Mesodermal cell (in vitro differentiated cells): ENCODE measurements at regions not wholly inside any gene's neighbourhood (a gene's known extent, or its start where the extent isn't known, plus 50 kb on each side); places are given as distances from the start of the nearest gene placed in this dataset.
"Not testable (repeated sequence)": the region's sequence is repeated elsewhere in the genome, so short reads cannot be mapped to it uniquely, and the experiment has no call there.

Source experiments
- H3K27ac ChIP-seq: 2 replicates; pipeline ENCODE4 v1.7.0; 2013; ENCODE audit warnings: mild to moderate bottlenecking, low read depth, low read length, moderate library complexity; ENCODE audit not compliant: severe bottlenecking
- H3K36me3 ChIP-seq: 2 replicates; pipeline ENCODE4 v1.7.1; 2013; ENCODE audit warnings: mild to moderate bottlenecking, low read length, moderate library complexity; ENCODE audit not compliant: control insufficient read depth, insufficient read depth
- H3K4me1 ChIP-seq: one replicate; pipeline ENCODE4 v1.7.1; 2013; ENCODE audit warnings: mild to moderate bottlenecking, low read length; ENCODE audit not compliant: insufficient read depth, control insufficient read depth, poor library complexity, severe bottlenecking
- H3K4me3 ChIP-seq: 2 replicates; pipeline ENCODE4 v1.7.0; 2013; ENCODE audit warnings: low read length, control low read depth, mild to moderate bottlenecking; ENCODE audit not compliant: insufficient read depth, poor library complexity, severe bottlenecking; ENCODE audit errors: extremely low read depth
- H3K9me3 ChIP-seq: 2 replicates; pipeline ENCODE4 v1.7.1; 2013; ENCODE audit warnings: mild to moderate bottlenecking, low read length, moderate library complexity; ENCODE audit not compliant: control insufficient read depth
- WGBS, 2 experiments: methylation state at CpG; one replicate each; pipeline ENCODE4 v1.1.5; 2013; ENCODE audit warnings: missing lambda C conversion rate in 2 of 2; ENCODE audit not compliant: insufficient coverage in 2 of 2; 5-methylcytosine and 5-hydroxymethylcytosine counted together

DNA sequence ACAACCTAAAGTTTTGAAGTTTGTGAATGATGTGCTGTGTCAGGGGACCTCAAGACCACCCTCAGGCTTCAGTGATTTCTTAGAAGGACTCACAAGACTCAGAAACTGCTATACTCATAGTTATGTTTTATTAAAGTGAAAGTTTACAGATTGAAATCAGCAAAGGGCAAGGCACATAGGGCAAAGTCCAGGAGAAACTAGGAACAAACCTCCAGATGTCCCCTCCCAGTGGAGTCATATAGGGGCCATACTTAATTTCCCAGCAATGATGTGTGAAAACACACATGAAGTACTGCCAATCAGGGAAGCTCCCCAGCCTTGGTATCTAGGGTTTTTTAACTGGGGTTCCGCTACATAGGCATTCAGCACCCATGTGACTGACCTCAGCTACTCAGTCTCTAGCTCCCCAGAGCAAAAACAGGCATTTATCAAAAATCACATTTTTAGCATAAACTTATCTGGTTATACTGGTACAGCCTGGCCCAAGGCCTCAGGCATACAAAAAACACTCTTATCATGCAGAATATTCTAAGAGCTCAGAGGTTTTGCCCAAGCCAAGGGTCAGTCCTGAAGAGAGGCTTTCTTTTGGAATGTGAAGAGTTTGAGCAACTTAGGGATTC, 74.7 kb upstream of the ANKRD55 start:
- peaks cover 5% of the 10 kb centered on the region for H3K9me3 ChIP-seq
- no peak overlapping the region for H3K27ac ChIP-seq
- no peak overlapping the region for H3K4me3 ChIP-seq
- H3K36me3 ChIP-seq: no peaks in the 10 kb centered on the region
- WGBS, 2 experiments: 90% methylated on average over 1 of the region's 1 CpG; no CpG with 5 or more reads in 1 of the 2 experiments
- peaks cover 6% of the 10 kb centered on the region for H3K4me1 ChIP-seq

DNA sequence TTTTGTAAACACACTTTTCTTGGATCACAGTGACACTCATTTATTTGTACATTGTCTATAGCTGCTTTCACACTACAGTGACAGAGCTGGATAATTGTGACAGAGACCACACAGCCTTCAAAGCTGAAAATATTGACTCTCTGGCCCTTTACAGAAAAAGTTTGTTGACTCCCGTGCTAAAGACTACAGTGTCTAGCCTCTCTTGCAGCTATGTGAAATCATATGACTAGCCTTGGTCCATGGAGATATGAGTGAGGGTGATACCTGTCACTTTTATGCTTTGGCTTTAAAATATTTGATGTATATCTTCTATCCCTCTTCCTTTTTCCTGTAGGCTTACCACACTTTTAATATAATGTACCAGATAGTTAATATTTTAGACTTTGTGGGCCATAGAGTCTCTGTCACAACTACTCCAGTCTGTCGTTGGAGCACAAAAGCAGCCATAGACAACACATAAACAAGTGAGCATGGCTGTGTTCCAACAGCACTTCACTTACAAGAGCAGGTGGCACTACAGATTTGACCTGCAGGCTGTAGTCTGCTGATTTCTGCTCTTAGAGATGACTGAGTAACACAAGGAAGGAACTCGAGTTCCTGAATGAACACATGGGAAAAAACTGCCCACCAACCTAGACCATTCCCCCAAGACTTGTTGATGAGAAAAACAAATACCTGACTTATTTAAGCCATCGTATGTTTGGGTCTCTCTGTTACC, 73.5 kb upstream of the ANKRD55 start:
- WGBS, 2 experiments: 94 to 100% methylated on average over 1 to 3 of the region's 4 CpGs
- Histone ChIP-seq H3K9me3 (peaks cover 6% of the 10 kb centered on the region), H3K4me1 (peaks cover 6% of the 10 kb centered on the region), H3K27ac (no peak overlapping the region), H3K36me3 (no peaks in the 10 kb centered on the region), H3K4me3 (no peak overlapping the region)

DNA sequence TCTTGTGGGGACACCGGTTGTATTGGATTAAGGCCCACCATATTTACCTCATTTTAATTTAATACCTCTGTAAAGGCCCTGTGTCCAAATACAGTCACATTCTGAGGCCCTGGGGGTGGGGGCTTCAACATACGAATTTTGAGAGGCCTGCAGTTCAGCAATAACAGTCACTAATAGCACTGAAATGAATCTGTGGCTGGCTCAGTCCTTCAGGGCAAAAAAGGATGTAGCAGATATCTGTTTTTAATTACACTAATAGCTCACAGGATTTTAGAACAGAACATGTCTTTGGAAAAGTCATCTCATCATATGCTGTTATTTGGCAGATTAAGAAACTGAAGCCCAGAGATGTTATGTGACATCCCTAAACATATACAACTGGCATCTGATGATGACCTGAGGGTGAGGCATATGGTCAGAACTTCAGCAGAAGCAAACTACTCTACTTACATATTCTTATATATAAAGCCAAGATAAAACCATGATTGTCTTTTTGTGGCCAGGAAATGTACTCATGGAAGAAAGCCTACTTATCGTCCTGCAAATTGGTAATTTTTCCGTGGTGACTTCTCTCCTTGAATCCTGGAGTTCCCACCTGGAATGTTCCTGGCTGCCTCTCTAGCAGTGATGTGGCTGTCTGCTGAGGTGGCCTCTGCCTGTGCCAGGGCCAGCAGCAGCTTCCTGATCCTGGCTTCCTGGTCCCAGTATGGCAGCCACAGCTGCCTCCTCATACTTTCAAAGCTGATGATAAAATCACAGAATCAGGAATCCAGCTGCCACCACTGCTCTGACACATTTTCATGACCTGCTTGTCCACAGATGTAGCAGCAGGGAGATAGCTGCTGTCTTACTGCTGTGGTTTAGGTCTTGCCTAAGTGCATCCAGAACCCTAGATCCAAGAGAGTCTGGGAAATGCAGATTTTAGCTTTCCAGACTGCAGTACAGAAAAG, 72.1 kb upstream of the ANKRD55 start:
- Histone ChIP-seq H3K36me3 (no peaks in the 10 kb centered on the region), H3K4me3 (no peak overlapping the region), H3K9me3 (peaks cover 13% of the 10 kb centered on the region), H3K4me1 (peaks cover 6% of the 10 kb centered on the region), H3K27ac (no peak overlapping the region)
- 75 to 78% methylated on average over 2 to 3 of the region's 4 CpGs for WGBS, 2 experiments

DNA sequence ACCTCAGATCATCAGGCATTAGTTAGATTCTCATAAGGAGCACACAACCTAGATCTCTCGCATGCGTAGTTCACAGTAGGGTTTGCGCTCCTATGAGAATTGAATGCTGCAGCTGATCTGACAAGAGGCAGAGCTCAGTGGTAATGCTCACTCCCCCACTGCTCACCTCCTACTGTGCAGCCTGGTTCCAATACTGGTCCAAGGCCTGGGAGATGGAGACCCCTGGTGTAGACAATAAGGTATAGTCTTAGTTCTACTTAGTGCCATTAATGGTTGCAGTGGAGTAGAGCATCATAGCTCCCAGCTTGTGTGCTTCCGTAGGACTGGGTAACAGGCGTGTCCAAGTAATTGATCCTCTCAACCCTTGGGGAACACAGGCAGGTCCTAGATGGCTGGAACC, 70.4 kb upstream of the ANKRD55 start:
- no peak overlapping the region for H3K27ac ChIP-seq
- 95 to 100% methylated on average over 1 to 5 of the region's 5 CpGs for WGBS, 2 experiments
- no peak overlapping the region for H3K4me3 ChIP-seq
- H3K36me3 ChIP-seq: no peaks in the 10 kb centered on the region
- H3K4me1 ChIP-seq: peaks cover 6% of the 10 kb centered on the region
- peaks cover 13% of the 10 kb centered on the region for H3K9me3 ChIP-seq

DNA sequence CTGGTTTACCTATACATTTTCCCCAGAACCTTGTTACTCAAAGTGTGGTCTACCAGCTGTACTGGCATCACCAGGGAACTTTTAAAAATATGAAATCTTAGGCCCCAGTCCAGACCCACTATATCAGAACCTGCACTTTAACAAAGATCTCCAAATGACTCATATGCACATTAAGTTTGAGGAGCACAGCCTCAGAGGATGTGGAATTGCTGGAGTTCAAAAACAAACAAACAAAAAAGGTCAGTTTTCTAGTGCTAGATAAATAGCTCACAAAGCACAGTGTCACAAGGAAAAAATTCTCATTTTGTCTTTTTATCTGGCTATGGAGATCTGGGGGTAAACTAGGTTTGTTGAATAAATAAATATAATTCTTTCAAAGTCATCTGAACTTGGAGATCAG, 68.9 kb upstream of the ANKRD55 start:
- H3K36me3 ChIP-seq: no peaks in the 10 kb centered on the region
- H3K4me3 ChIP-seq: no peak overlapping the region
- peaks cover 13% of the 10 kb centered on the region for H3K9me3 ChIP-seq
- H3K4me1 ChIP-seq: no peaks in the 10 kb centered on the region
- H3K27ac ChIP-seq: no peak overlapping the region

DNA sequence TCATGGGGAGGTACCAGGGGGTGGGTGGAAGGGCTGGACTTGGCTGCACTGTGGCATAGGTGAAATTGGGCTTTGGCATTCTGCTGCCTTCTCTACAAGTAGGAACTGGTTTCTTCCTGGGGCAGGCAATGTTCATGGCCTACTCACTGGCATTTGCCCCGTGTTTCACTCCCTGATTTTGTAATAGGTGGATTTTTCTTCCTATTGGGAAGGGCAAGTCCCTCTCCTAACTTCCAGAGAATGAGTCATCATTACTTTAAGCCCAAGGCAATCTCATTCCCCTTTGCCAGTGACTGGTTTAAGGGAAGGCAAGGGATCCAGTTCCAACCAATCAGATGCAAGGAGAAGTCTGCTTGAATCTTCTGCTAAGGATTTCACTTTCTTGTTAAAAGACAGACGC, 67.9 kb upstream of the ANKRD55 start:
- no peak overlapping the region for H3K4me3 ChIP-seq
- H3K4me1 ChIP-seq: no peaks in the 10 kb centered on the region
- 100% methylated on average over 1 of the region's 2 CpGs; no CpG with 5 or more reads in 1 of the 2 experiments for WGBS, 2 experiments
- H3K27ac ChIP-seq: no peak overlapping the region
- H3K9me3 ChIP-seq: peaks cover 11% of the 10 kb centered on the region
- no peaks in the 10 kb centered on the region for H3K36me3 ChIP-seq

- 86 to 93% methylated on average over 5 of the region's 5 CpGs for WGBS, 2 experiments
- Histone ChIP-seq H3K36me3 (no peaks in the 10 kb centered on the region), H3K4me3 (no peak overlapping the region), H3K27ac (no peak overlapping the region), H3K9me3 (peaks cover 7% of the 10 kb centered on the region), H3K4me1 (no peaks in the 10 kb centered on the region)
These were observed 66.1 kb upstream of the ANKRD55 start for GRCh38 chr5:56299212-56299611.

DNA sequence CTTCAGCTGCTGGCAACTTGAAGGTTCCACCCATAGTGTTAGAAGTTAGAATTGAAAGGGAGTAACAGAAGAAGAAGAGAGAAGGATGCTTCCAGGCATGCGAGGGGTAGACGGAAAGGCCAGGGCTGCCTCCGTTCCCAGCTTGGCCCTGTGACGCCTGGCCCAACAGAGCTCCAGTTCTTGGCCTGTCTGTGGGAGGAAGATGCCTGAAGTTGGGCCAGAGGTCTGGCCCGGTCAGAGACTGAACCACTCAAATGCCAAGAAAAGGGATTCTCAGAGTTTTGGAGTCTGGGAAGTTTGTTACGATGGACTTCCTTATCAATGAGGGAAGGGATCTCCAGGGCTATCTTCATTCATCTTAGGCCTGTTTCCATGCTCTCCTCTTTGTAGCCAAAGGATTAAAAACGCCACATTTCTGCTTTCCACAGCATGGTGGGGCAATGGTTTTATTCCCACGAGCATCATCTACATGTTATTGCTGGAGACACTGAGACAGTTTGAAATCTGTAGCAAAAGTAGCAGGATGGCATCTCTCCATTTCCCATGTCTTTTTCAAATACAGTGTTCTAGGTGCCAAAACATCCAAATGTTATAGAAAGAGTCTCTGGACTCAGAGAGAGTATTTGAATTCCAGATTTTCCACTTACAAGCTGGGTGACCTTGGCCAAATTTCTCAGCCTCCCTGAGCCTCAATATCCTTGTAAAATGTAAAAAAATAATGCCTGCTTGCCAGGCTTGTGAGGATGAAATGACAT, 65.4 kb upstream of the ANKRD55 start:
- H3K4me3 ChIP-seq: no peak overlapping the region
- no peak overlapping the region for H3K27ac ChIP-seq
- H3K4me1 ChIP-seq: no peaks in the 10 kb centered on the region
- peaks cover 7% of the 10 kb centered on the region for H3K9me3 ChIP-seq
- H3K36me3 ChIP-seq: no peaks in the 10 kb centered on the region
- 95 to 100% methylated on average over 4 to 6 of the region's 8 CpGs for WGBS, 2 experiments

- no peaks in the 10 kb centered on the region for H3K4me1 ChIP-seq
- H3K9me3 ChIP-seq: peaks cover 7% of the 10 kb centered on the region
- H3K4me3 ChIP-seq: no peak overlapping the region
- no peaks in the 10 kb centered on the region for H3K36me3 ChIP-seq
- H3K27ac ChIP-seq: no peak overlapping the region
- WGBS, 2 experiments: 0 to 100% methylated on average over 1 of the region's 2 CpGs
These were observed 64.7 kb upstream of the ANKRD55 start for GRCh38 chr5:56297851-56298250.

DNA sequence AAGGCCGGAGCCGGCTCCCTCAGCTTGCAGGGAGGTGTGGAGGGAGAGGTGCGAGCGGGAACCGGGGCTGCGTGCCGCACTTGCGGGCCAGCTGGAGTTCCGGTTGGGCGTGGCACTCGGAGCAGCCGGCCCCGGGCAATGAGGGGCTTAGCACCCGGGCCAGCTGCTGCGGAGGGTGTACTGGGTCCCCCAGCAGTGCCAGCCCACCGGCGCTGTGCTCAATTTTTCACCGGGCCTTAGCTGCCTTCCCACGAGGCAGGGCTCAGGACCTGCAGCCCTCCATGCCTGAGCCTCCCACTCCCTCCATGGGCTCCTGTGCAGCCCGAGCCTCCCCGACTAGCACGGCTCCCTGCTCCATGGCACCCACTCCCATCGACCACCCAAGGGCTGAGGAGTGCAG, 62.2 kb upstream of the ANKRD55 start:
- not testable (repeated sequence) for H3K36me3 ChIP-seq, H3K9me3 ChIP-seq, H3K27ac ChIP-seq, H3K4me1 ChIP-seq, H3K4me3 ChIP-seq
- WGBS, 2 experiments: 74 to 95% methylated on average over 3 to 14 of the region's 23 CpGs
